Body of pancreas (tissue), 4 donors: ENCODE measurements at regions not wholly inside any gene's neighbourhood (a gene's known extent, or its start where the extent isn't known, plus 50 kb on each side); places are given as distances from the start of the nearest gene placed in this dataset.

Experiments
- ATAC-seq: fragments of 150-250 bp; one replicate; pipeline ENCODE4 v1.9.1; 2016
- DNase-seq, 4 donors: peaks; one replicate each; pipeline ENCODE4 v3.0.0-alpha.2; 2019
- H3K27ac ChIP-seq, 4 donors: fragments of 200-600 bp; sonication (generic); 1 replicate in 3 of 4; 2 replicates in 1 of 4; pipeline versions ENCODE4 v1.5.1 to v1.6.1; 2016 to 2019; ENCODE audit warnings: mild to moderate bottlenecking in 1 of 4, mixed read lengths in 1 of 4, moderate library complexity in 1 of 4
- H3K27me3 ChIP-seq, 2 donors: fragments of 200-600 bp; sonication (generic); one replicate each; pipeline ENCODE4 v1.6.0; 2016; ENCODE audit warnings: mild to moderate bottlenecking in 1 of 2
- H3K36me3 ChIP-seq, 2 donors: fragments of 200-600 bp; sonication (generic); replicated peaks in 1 of 2; 2 replicates each; pipeline ENCODE4 v1.5.1; 2016; ENCODE audit warnings: low read depth in 2 of 2; ENCODE audit not compliant: insufficient read depth in 1 of 2
- H3K4me1 ChIP-seq: fragments of 200-600 bp; sonication (generic); one replicate; pipeline ENCODE4 v1.6.0; 2016
- H3K4me3 ChIP-seq, 2 donors: fragments of 200-600 bp; sonication (generic); 1 replicate in 1 of 2; 2 replicates in 1 of 2; pipeline ENCODE4 v1.5.1; 2016 to 2019
- H3K9me3 ChIP-seq, 3 donors: fragments of 200-600 bp; sonication (generic); 1 replicate in 2 of 3; 2 replicates in 1 of 3; pipeline ENCODE4 v1.5.1; 2016
- CTCF ChIP-seq, 7 experiments: fragments of 450-650 bp in 4 of 7; fragments of 200-600 bp in 3 of 7; sonication (generic) in 3 of 7; IDR thresholded peaks; one replicate each; pipeline ENCODE4 v1.5.1; 2016 to 2019; ENCODE audit warnings: antibody characterized with exemption in 7 of 7
- POLR2A ChIP-seq, 3 donors: fragments of 450-650 bp; IDR thresholded peaks; one replicate each; pipeline ENCODE4 v1.6.1; 2016; ENCODE audit warnings: antibody characterized with exemption in 3 of 3, mild to moderate bottlenecking in 2 of 3
- WGBS, 2 donors: methylation state at CpG; one replicate each; pipeline ENCODE4 v1.1.5; 2017; 5-methylcytosine and 5-hydroxymethylcytosine counted together
- intact Hi-C: fragments of 100-400 bp; cut with DNase I; formaldehyde crosslinking; loops from one replicate; pipeline ENCODE4 v1.15.1; 2023

- Histone ChIP-seq H3K9me3 (no peaks in the 10 kb centered on the region), H3K36me3 (no peaks in the 10 kb centered on the region), H3K27ac (no peak overlapping the region), H3K4me3 (no peak overlapping the region), H3K27me3 (no peaks in the 10 kb centered on the region), H3K4me1 (peaks cover 3% of the 10 kb centered on the region)
- 30 to 43% methylated on average over 1 of the region's 1 CpG for WGBS, 2 donors
- ATAC-seq (no peak), DNase-seq (no peak)
- intact Hi-C loops = no loop called here
- no peak for TF ChIP-seq POLR2A (IDR thresholded peaks at IDR 0.05)
- TF ChIP-seq CTCF (IDR thresholded peaks at IDR 0.05) = no peak
These were observed 1110.5 kb downstream of the RAPGEF2 start for GRCh38 chr4:160213366-160213765.

- H3K4me1 ChIP-seq = no peaks in the 10 kb centered on the region
- H3K27ac ChIP-seq = no peak overlapping the region
- H3K4me3 ChIP-seq = no peak overlapping the region
- peaks cover 0 to 7% (median 0%) of the 10 kb centered on the region in 3 donors for H3K9me3 ChIP-seq
- ATAC-seq = no peak
- TF ChIP-seq POLR2A (IDR thresholded peaks at IDR 0.05) = no peak
- TF ChIP-seq CTCF (IDR thresholded peaks at IDR 0.05) = no peak
- no peak for DNase-seq
- H3K27me3 ChIP-seq = no peaks in the 10 kb centered on the region
- intact Hi-C loops = no loop called here
- H3K36me3 ChIP-seq = no peaks in the 10 kb centered on the region
- WGBS, 2 donors = 86 to 95% methylated on average over 1 of the region's 1 CpG
These were observed 1114.5 kb downstream of the RAPGEF2 start for GRCh38 chr4:160217352-160217751.

GRCh38 chr4:160224049-160224448 is 1121.2 kb downstream of the RAPGEF2 start:
- Histone ChIP-seq H3K27ac (no peak overlapping the region), H3K9me3 (peaks cover 0 to 7% (median 0%) of the 10 kb centered on the region in 3 donors), H3K27me3 (no peaks in the 10 kb centered on the region), H3K4me1 (no peaks in the 10 kb centered on the region), H3K4me3 (no peak overlapping the region), H3K36me3 (no peaks in the 10 kb centered on the region)
- intact Hi-C loops = no loop called here
- WGBS, 2 donors = 83 to 86% methylated on average over 3 of the region's 3 CpGs
- DNase-seq (no peak), ATAC-seq (no peak)
- no peak for TF ChIP-seq POLR2A (IDR thresholded peaks at IDR 0.05)
- no peak for TF ChIP-seq CTCF (IDR thresholded peaks at IDR 0.05)

GRCh38 chr4:160233141-160233540 is 1130.3 kb downstream of the RAPGEF2 start:
- no peak for ATAC-seq

More at GRCh38 chr4:160233141-160233540, 1130.3 kb downstream of the RAPGEF2 start:
- WGBS, 2 donors = 67 to 77% methylated on average over 3 of the region's 3 CpGs
- TF ChIP-seq POLR2A (IDR thresholded peaks at IDR 0.05) = no peak
- TF ChIP-seq CTCF (IDR thresholded peaks at IDR 0.05) = no peak
- Histone ChIP-seq H3K27me3 (no peaks in the 10 kb centered on the region), H3K4me3 (no peak overlapping the region), H3K36me3 (no peaks in the 10 kb centered on the region), H3K27ac (no peak overlapping the region), H3K9me3 (no peaks in the 10 kb centered on the region), H3K4me1 (no peaks in the 10 kb centered on the region)
- no peak for DNase-seq
- intact Hi-C loops = no loop called here
